ENCODE measurements at regions not wholly inside any gene's neighbourhood (a gene's known extent, or its start where the extent isn't known, plus 50 kb on each side); places are given as distances from the start of the nearest gene placed in this dataset.

DNA sequence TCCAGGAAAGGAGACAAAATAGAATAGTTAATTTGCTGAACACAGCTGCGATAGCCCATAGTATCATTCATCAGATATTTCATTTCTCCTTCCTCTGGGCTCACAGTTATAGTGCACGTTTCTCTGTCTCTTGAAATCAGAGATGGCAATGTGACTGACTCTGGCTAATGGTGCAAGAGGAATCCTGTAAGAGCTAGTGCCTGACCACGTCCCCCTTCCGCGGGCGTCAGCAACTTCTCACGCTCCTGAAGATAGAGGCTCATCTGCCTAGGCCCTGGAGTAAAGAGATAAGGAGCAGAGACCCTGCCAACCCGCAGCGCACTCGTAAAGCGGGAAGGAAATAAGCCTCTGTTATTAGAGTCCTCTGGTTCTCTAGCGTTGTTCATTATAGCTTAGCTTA lies 391.8 kb downstream of the VPS13C start:
- Histone ChIP-seq H3K4me3 (ENCODE audit: low read depth, low read length) (no peak overlapping the region), H3K4me1 (no peaks in the 10 kb centered on the region), H3K9me3 (no peaks in the 10 kb centered on the region), H3K36me3 (ENCODE audit: control insufficient read depth, insufficient read depth, low read length) (no peaks in the 10 kb centered on the region), H3K27me3 (replicated peaks; ENCODE audit: control insufficient read depth, insufficient read depth, low read length) (no peaks in the 10 kb centered on the region)
- ChIA-PET POLR2A (no interaction called here), CTCF (no interaction called here)
- DNase-seq = no peak
- intact Hi-C loops (cut with micrococcal nuclease; ENCODE audit: unreplicated experiment) = no loop called here
- Mint-ChIP-seq H3K9me3 (ENCODE audit: unreplicated experiment) (no peaks in the 10 kb centered on the region), H3K4me3 (ENCODE audit: unreplicated experiment) (no peak overlapping the region), H3K36me3 (ENCODE audit: insufficient read depth, unreplicated experiment) (no peaks in the 10 kb centered on the region), H3K27ac (ENCODE audit: unreplicated experiment) (no peak overlapping the region), H3K4me1 (ENCODE audit: low read depth, unreplicated experiment) (no peaks in the 10 kb centered on the region), H3K27me3 (ENCODE audit: insufficient read depth, unreplicated experiment) (peaks cover 24% of the 10 kb centered on the region)
- BruUV-seq (replicated peaks) = no TSS peak
- TF ChIP-seq, protein P1, sequence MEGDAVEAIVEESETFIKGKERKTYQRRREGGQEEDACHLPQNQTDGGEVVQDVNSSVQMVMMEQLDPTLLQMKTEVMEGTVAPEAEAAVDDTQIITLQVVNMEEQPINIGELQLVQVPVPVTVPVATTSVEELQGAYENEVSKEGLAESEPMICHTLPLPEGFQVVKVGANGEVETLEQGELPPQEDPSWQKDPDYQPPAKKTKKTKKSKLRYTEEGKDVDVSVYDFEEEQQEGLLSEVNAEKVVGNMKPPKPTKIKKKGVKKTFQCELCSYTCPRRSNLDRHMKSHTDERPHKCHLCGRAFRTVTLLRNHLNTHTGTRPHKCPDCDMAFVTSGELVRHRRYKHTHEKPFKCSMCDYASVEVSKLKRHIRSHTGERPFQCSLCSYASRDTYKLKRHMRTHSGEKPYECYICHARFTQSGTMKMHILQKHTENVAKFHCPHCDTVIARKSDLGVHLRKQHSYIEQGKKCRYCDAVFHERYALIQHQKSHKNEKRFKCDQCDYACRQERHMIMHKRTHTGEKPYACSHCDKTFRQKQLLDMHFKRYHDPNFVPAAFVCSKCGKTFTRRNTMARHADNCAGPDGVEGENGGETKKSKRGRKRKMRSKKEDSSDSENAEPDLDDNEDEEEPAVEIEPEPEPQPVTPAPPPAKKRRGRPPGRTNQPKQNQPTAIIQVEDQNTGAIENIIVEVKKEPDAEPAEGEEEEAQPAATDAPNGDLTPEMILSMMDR (IDR thresholded peaks at IDR 0.05; ENCODE audit: insufficient read depth in 1 of 2, low read depth in 1 of 2, low read length in 1 of 2, severe bottlenecking in 1 of 2, unreplicated experiment in 1 of 2) = no peak

DNA sequence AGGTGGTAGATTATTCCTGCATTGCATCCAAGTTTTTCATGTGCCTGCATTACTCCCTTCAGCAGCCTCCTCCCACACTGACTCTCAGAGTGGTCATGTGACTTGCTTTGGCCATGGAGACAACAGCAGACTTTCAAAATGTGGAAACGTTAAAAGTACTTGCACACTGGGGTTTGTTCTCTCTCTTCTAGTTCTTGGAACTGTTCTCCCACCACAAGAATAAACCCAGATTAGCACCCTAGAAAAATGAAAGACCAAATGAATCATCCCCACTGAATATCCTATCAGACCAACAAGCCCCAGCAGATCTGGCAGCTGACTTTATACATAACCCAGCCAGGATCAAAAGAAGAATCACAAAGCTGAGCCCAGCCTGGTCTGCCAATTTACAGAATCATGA lies 398.5 kb downstream of the VPS13C start:
- intact Hi-C loops (cut with micrococcal nuclease; ENCODE audit: unreplicated experiment) = no loop called here
- H3K4me3 ChIP-seq (ENCODE audit: low read depth, low read length) = no peak overlapping the region
- H3K36me3 ChIP-seq (ENCODE audit: control insufficient read depth, insufficient read depth, low read length) = no peaks in the 10 kb centered on the region
- H3K9me3 Mint-ChIP-seq (ENCODE audit: unreplicated experiment) = no peaks in the 10 kb centered on the region
- H3K9me3 ChIP-seq = no peaks in the 10 kb centered on the region
- BruUV-seq (replicated peaks) = no TSS peak
- no peak for DNase-seq
- ChIA-PET POLR2A (no interaction called here), CTCF (no interaction called here)
- no peaks in the 10 kb centered on the region for H3K4me1 ChIP-seq
- no peak overlapping the region for H3K27ac Mint-ChIP-seq (ENCODE audit: unreplicated experiment)
- TF ChIP-seq, protein P1 (IDR thresholded peaks at IDR 0.05; ENCODE audit: insufficient read depth in 1 of 2, low read depth in 1 of 2, low read length in 1 of 2, severe bottlenecking in 1 of 2, unreplicated experiment in 1 of 2) = no peak
- no peaks in the 10 kb centered on the region for H3K4me1 Mint-ChIP-seq (ENCODE audit: low read depth, unreplicated experiment)
- H3K36me3 Mint-ChIP-seq (ENCODE audit: insufficient read depth, unreplicated experiment) = no peaks in the 10 kb centered on the region
- no peaks in the 10 kb centered on the region for H3K27me3 ChIP-seq (replicated peaks; ENCODE audit: control insufficient read depth, insufficient read depth, low read length)
- no peak overlapping the region for H3K4me3 Mint-ChIP-seq (ENCODE audit: unreplicated experiment)
- peaks cover 18% of the 10 kb centered on the region for H3K27me3 Mint-ChIP-seq (ENCODE audit: insufficient read depth, unreplicated experiment)

DNA sequence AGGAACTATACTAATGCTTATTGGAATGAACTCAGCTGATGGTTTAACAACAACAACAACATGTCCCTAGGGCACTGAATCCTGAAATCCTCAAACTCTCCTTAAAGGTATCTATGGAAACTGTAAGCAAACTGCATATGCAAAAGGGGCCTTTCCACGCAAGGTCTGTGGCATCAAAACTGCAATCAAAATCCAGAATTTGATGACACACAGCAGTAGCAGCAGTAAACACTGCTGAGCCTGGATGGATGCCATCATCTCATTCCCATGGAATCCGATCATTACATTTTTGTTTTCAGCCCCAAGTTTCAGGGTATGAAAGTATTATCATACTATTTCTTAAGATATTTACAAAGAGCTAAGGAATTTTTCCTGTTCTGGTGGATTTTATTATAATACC lies 399.7 kb downstream of the VPS13C start:
- TF ChIP-seq, protein P1 (IDR thresholded peaks at IDR 0.05; ENCODE audit: insufficient read depth in 1 of 2, low read depth in 1 of 2, low read length in 1 of 2, severe bottlenecking in 1 of 2, unreplicated experiment in 1 of 2) = no peak
- Mint-ChIP-seq H3K36me3 (ENCODE audit: insufficient read depth, unreplicated experiment) (no peaks in the 10 kb centered on the region), H3K4me3 (ENCODE audit: unreplicated experiment) (no peak overlapping the region), H3K9me3 (ENCODE audit: unreplicated experiment) (no peaks in the 10 kb centered on the region), H3K27me3 (ENCODE audit: insufficient read depth, unreplicated experiment) (peaks cover 14% of the 10 kb centered on the region), H3K4me1 (ENCODE audit: low read depth, unreplicated experiment) (no peaks in the 10 kb centered on the region), H3K27ac (ENCODE audit: unreplicated experiment) (no peak overlapping the region)
- no peak for DNase-seq
- H3K4me3 ChIP-seq (ENCODE audit: low read depth, low read length) = no peak overlapping the region
- H3K9me3 ChIP-seq = no peaks in the 10 kb centered on the region
- BruUV-seq (replicated peaks) = no TSS peak
- ChIA-PET CTCF (no interaction called here), POLR2A (no interaction called here)
- H3K36me3 ChIP-seq (ENCODE audit: control insufficient read depth, insufficient read depth, low read length) = no peaks in the 10 kb centered on the region
- no peaks in the 10 kb centered on the region for H3K27me3 ChIP-seq (replicated peaks; ENCODE audit: control insufficient read depth, insufficient read depth, low read length)
- H3K4me1 ChIP-seq = no peaks in the 10 kb centered on the region
- intact Hi-C loops (cut with micrococcal nuclease; ENCODE audit: unreplicated experiment) = no loop called here

All from Caco-2 (cell line).